Upper lobe of left lung (tissue), 4 donors: ENCODE measurements at regions not wholly inside any gene's neighbourhood (a gene's known extent, or its start where the extent isn't known, plus 50 kb on each side); places are given as distances from the start of the nearest gene placed in this dataset.

Experiments
- EP300 ChIP-seq, 4 donors: sonication (generic); formaldehyde crosslinking; IDR thresholded peaks; one replicate each; pipeline ENCODE4 v1.5.1; 2017; ENCODE audit warnings: antibody characterized with exemption in 4 of 4, control low read depth in 2 of 4
- POLR2AphosphoS5 ChIP-seq, 2 donors: sonication (generic); formaldehyde crosslinking; IDR thresholded peaks; one replicate each; pipeline ENCODE4 v1.5.1; 2017; ENCODE audit warnings: antibody characterized with exemption in 2 of 2

- TF ChIP-seq EP300 (IDR thresholded peaks at IDR 0.05) = no peak
- TF ChIP-seq POLR2AphosphoS5 (IDR thresholded peaks at IDR 0.05) = no peak
Measured at GRCh38 chr6:25025919-25026301, 90.2 kb upstream of the RIPOR2 start.
